Activated B cell treated with CpG ODN at 0.5 μM for 24 hours (primary cell): ENCODE measurements at regions not wholly inside any gene's neighbourhood (a gene's known extent, or its start where the extent isn't known, plus 50 kb on each side); places are given as distances from the start of the nearest gene placed in this dataset.

Experiments
- ATAC-seq: fragments of 200-7000 bp; cut with Tn5 transposase; one replicate; pipeline ENCODE4 v1.10.0; 2021; ENCODE audit warnings: low read depth, mild to moderate bottlenecking, moderate library complexity
- CTCF ChIA-PET: fragments of 350-600 bp; sonication (Branson Sonifier 250); formaldehyde crosslinking; loops from one replicate; lab custom pipeline; 2021; ENCODE audit warnings: antibody characterized with exemption; lab: Charles Lee
- POLR2A ChIA-PET: fragments of 350-600 bp; sonication (Branson Sonifier 250); formaldehyde crosslinking; loops from one replicate; lab custom pipeline; 2021; ENCODE audit warnings: antibody characterized with exemption; lab: Charles Lee
- DNase-seq: peaks from one replicate; pipeline ENCODE4 v3.0.0; 2022
- H3K27ac Mint-ChIP-seq: one replicate; pipeline ENCODE4 v1.8.0; 2020; ENCODE audit warnings: mixed read lengths
- H3K27me3 Mint-ChIP-seq: one replicate; pipeline ENCODE4 v1.8.0; 2021; ENCODE audit warnings: mixed read lengths
- H3K36me3 Mint-ChIP-seq: one replicate; pipeline ENCODE4 v1.8.0; 2021; ENCODE audit warnings: low read depth, mixed read lengths
- H3K4me1 Mint-ChIP-seq: one replicate; pipeline ENCODE4 v1.8.0; 2021; ENCODE audit warnings: mixed read lengths
- H3K4me3 Mint-ChIP-seq: one replicate; pipeline ENCODE4 v1.8.0; 2020; ENCODE audit warnings: mild to moderate bottlenecking, mixed read lengths
- H3K9me3 Mint-ChIP-seq: one replicate; pipeline ENCODE4 v1.8.0; 2020; ENCODE audit warnings: mixed read lengths
- CTCF ChIP-seq: fragments of 200-600 bp; IDR thresholded peaks from one replicate; pipeline ENCODE4 v1.8.0; 2022; ENCODE audit warnings: antibody characterized with exemption, mild to moderate bottlenecking
- intact Hi-C: fragments of 100-400 bp; cut with micrococcal nuclease; formaldehyde crosslinking; loops from one replicate; pipeline ENCODE4 v1.15.1; 2024

DNA sequence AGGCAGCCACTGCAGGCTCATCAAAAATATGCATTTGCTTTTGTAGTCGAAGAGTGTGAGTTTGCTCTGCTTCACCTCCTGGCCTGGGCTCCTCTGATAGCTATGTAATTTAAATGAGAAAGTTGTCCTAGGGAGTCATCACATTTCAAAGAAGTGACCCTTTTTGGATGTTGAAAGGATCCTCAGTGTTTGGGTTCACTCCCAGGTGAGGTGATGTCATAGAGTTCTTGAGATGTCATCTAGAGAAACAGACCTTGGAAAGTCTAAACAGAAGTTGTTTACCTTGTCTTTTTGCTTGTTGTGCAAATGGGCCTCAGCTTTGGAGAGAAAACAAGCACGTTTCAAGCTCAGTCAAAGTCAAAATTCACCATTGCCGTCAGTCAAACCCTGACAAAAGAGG lies 92.0 kb upstream of the BARHL2 start:
- ATAC-seq: no peak
- no peak overlapping the region for H3K4me3 Mint-ChIP-seq
- ChIA-PET CTCF (no interaction called here), POLR2A (no interaction called here)
- no peak for TF ChIP-seq CTCF
- no peaks in the 10 kb centered on the region for H3K4me1 Mint-ChIP-seq
- intact Hi-C loops: no loop called here
- H3K36me3 Mint-ChIP-seq: no peaks in the 10 kb centered on the region
- DNase-seq: no peak
- peaks cover 11% of the 10 kb centered on the region for H3K9me3 Mint-ChIP-seq
- peaks cover 29% of the 10 kb centered on the region for H3K27me3 Mint-ChIP-seq
- no peak overlapping the region for H3K27ac Mint-ChIP-seq

DNA sequence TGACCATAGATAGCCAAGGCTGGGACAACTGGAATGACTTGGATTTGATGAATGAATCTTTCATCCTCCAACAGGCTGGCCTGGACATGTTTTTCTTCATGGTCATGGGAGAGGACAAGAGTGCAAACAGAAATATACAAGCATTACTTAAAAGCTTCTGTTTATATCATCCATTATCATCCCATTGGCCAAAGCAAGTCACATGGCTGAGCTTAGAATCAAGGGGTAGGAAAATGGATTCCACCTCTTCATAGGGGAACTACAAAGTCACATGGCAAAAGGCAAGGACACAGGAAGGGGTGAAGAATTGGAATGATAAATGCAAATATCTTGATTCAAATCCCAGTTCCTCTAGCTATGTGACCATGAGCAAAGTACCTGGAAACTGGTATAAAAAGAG lies 90.2 kb upstream of the BARHL2 start:
- no peak for TF ChIP-seq CTCF
- Mint-ChIP-seq H3K27ac (no peak overlapping the region), H3K4me3 (no peak overlapping the region), H3K36me3 (no peaks in the 10 kb centered on the region), H3K27me3 (peaks cover 29% of the 10 kb centered on the region), H3K4me1 (no peaks in the 10 kb centered on the region), H3K9me3 (peaks cover 18% of the 10 kb centered on the region)
- ATAC-seq: no peak
- ChIA-PET POLR2A (no interaction called here), CTCF (no interaction called here)
- intact Hi-C loops: no loop called here
- DNase-seq: no peak

GRCh38 chr1:90802622-90803021 lies 85.5 kb upstream of the BARHL2 start:
- DNase-seq (no peak), ATAC-seq (no peak)
- POLR2A ChIA-PET: no interaction called here
- no peak overlapping the region for H3K27ac Mint-ChIP-seq
- peaks cover 21% of the 10 kb centered on the region for H3K9me3 Mint-ChIP-seq
- CTCF ChIA-PET: no interaction called here
- no peak overlapping the region for H3K4me3 Mint-ChIP-seq
- TF ChIP-seq CTCF: no peak
- intact Hi-C loops: no loop called here
- peaks cover 22% of the 10 kb centered on the region for H3K27me3 Mint-ChIP-seq
- no peaks in the 10 kb centered on the region for H3K4me1 Mint-ChIP-seq
- no peaks in the 10 kb centered on the region for H3K36me3 Mint-ChIP-seq

DNA sequence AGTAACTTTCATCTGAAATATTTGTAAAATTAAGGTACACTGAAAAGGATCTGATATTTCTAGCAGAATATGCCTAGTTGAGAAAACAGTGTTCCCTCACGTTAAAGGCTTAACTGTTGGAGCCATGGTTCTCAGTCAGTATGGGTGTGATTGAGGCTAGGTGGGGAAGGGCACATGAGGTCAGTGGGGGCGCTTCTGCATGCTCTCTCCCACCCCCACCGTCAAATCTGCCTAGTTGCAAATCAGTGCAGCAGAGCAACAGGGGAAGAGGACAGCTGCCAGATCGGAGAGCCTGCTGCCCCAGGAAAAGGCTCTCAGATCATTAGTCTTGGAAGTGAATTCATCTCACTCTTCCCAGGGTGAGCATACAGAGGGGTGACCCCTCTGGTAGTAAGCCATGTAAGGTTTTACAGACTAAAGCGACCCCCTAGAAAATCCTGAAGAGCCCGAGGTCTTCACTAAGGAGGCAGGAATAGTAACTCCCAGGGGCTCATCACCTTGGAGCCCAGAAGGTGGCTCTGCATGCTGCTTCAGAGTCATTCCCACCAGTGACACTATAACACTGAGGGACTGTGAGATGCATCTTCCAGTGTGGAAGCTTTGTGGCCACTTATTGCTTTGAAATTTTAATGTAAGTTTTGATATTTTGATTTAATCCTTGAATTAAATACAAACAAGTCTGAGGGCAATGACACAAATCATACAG lies 83.1 kb upstream of the BARHL2 start:
- Mint-ChIP-seq H3K4me1 (no peaks in the 10 kb centered on the region), H3K27ac (no peak overlapping the region), H3K36me3 (no peaks in the 10 kb centered on the region), H3K9me3 (peaks cover 18% of the 10 kb centered on the region), H3K27me3 (peaks cover 21% of the 10 kb centered on the region), H3K4me3 (no peak overlapping the region)
- no peak for ATAC-seq
- no peak for DNase-seq
- no peak for TF ChIP-seq CTCF
- ChIA-PET CTCF (no interaction called here), POLR2A (no interaction called here)
- intact Hi-C loops: no loop called here

GRCh38 chr1:90799326-90799725 lies 82.2 kb upstream of the BARHL2 start:
- no peaks in the 10 kb centered on the region for H3K36me3 Mint-ChIP-seq
- TF ChIP-seq CTCF: no peak
- H3K27me3 Mint-ChIP-seq: peaks cover 20% of the 10 kb centered on the region
- CTCF ChIA-PET: no interaction called here
- POLR2A ChIA-PET: no interaction called here
- H3K27ac Mint-ChIP-seq: no peak overlapping the region
- DNase-seq: no peak
- intact Hi-C loops: no loop called here
- no peaks in the 10 kb centered on the region for H3K4me1 Mint-ChIP-seq
- H3K4me3 Mint-ChIP-seq: no peak overlapping the region
- peaks cover 10% of the 10 kb centered on the region for H3K9me3 Mint-ChIP-seq
- no peak for ATAC-seq
